GM12878 (cell line): ENCODE measurements at regions not wholly inside any gene's neighbourhood (a gene's known extent, or its start where the extent isn't known, plus 50 kb on each side); places are given as distances from the start of the nearest gene placed in this dataset.

ENCODE experiments used
- ATAC-seq: fragments of 200-7000 bp; cut with Tn5 transposase; 3 replicates; pipeline ENCODE4 v1.9.1; 2020; ENCODE audit warnings: mild to moderate bottlenecking, moderate library complexity
- BruUV-seq: library from RNA; stranded (reverse); fragments of 400-500 nt; replicated peaks from 2 replicates; lab custom pipeline; 2021; lab: Mats Ljungman, UMichigan
- CTCF ChIA-PET: fragments of 300-600 bp; sonication (Branson Sonifier 250); formaldehyde crosslinking; extraction: SDS; loops from one replicate; lab custom pipeline; 2021; ENCODE audit warnings: inconsistent platforms; lab: Yijun Ruan, JAX
- POLR2A ChIA-PET: fragments of 350-600 bp; formaldehyde crosslinking; extraction: SDS; loops from one replicate; lab custom pipeline; 2021; ENCODE audit warnings: inconsistent platforms; lab: Charles Lee
- RAD21 ChIA-PET: fragments of 300-600 bp; sonication (Branson Sonifier 250); formaldehyde crosslinking; loops from one replicate; lab custom pipeline; 2023; ENCODE audit warnings: antibody characterized with exemption; ENCODE audit not compliant: unreplicated experiment; lab: Charles Lee
- SMC1A ChIA-PET: fragments of 300-600 bp; sonication (Branson Sonifier 250); formaldehyde crosslinking; loops from one replicate; lab custom pipeline; 2023; ENCODE audit not compliant: unreplicated experiment, uncharacterized antibody; lab: Charles Lee
- DNase-seq: peaks from one replicate; pipeline ENCODE4 v3.0.0-alpha.2; 2011; ENCODE audit warnings: low read depth, low spot score
- FAIRE-seq: peaks from 3 replicates; lab custom pipeline; 2011; peaks lifted over from hg19 to GRCh38; lab: Jason Lieb, UNC
- H2AFZ ChIP-seq: 2 replicates; pipeline ENCODE4 v1.6.0; 2011; ENCODE audit warnings: low read depth, low read length, control low read depth; ENCODE audit not compliant: control insufficient read depth
- H3K27ac ChIP-seq: 2 replicates; pipeline ENCODE4 v1.5.1; 2011; ENCODE audit warnings: control low read depth; ENCODE audit not compliant: control insufficient read depth, insufficient read depth
- H3K27me3 ChIP-seq, 2 experiments: replicated peaks in 1 of 2; 2 replicates each; pipeline versions ENCODE4 v1.6.0 to v1.6.1; 2011; ENCODE audit warnings: low read length in 1 of 2; ENCODE audit not compliant: control insufficient read depth in 2 of 2, insufficient read depth in 2 of 2
- H3K36me3 ChIP-seq, 2 experiments: 2 replicates each; pipeline ENCODE4 v1.5.1; 2011; ENCODE audit warnings: low read length in 1 of 2; ENCODE audit not compliant: control insufficient read depth in 2 of 2, insufficient read depth in 2 of 2
- H3K4me1 ChIP-seq: 2 replicates; pipeline ENCODE4 v1.6.1; 2011; ENCODE audit warnings: mild to moderate bottlenecking, low read length, moderate library complexity, mixed read lengths; ENCODE audit not compliant: control insufficient read depth, insufficient read depth
- H3K4me2 ChIP-seq: 2 replicates; pipeline ENCODE4 v1.6.0; 2011; ENCODE audit warnings: control low read depth; ENCODE audit not compliant: control insufficient read depth, insufficient read depth
- H3K4me3 ChIP-seq: fragments of 200-600 bp; sonication (generic); 2 replicates; pipeline ENCODE4 v1.5.1; 2016
- H3K79me2 ChIP-seq: 2 replicates; pipeline ENCODE4 v1.6.0; 2011; ENCODE audit warnings: low read length; ENCODE audit not compliant: control insufficient read depth, insufficient read depth
- H3K9ac ChIP-seq: 2 replicates; pipeline ENCODE4 v1.8.0; 2011; ENCODE audit warnings: low read length, control low read depth, mixed read lengths; ENCODE audit not compliant: control insufficient read depth, insufficient read depth
- H3K9me3 ChIP-seq: replicated peaks from 3 replicates; pipeline ENCODE4 v1.5.1; 2011; ENCODE audit warnings: mild to moderate bottlenecking, low read length; ENCODE audit not compliant: control insufficient read depth, insufficient read depth
- H4K20me1 ChIP-seq: 2 replicates; pipeline ENCODE4 v1.6.0; 2011; ENCODE audit not compliant: control insufficient read depth, insufficient read depth
- HCFC1 ChIP-seq: fragments of 150-350 bp; IDR thresholded peaks from 2 replicates; pipeline ENCODE4 v1.6.1; 2014; ENCODE audit warnings: low read length
- JUNB ChIP-seq: IDR thresholded peaks from 2 replicates; pipeline ENCODE4 v1.6.1; 2016; ENCODE audit warnings: antibody characterized with exemption, mild to moderate bottlenecking
- KDM1A ChIP-seq: fragments of 200-600 bp; sonication (generic); IDR thresholded peaks from 2 replicates; pipeline ENCODE4 v1.6.1; 2016; ENCODE audit warnings: borderline replicate concordance
- MYC ChIP-seq: IDR thresholded peaks from 2 replicates; pipeline ENCODE4 v1.6.1; 2011; ENCODE audit warnings: mild to moderate bottlenecking, low read length, moderate library complexity, inconsistent platforms; ENCODE audit not compliant: insufficient read depth, insufficient replicate concordance, insufficient read length, severe bottlenecking
- NFIC ChIP-seq: IDR thresholded peaks from 2 replicates; pipeline ENCODE4 v1.6.1; 2012; ENCODE audit warnings: low read depth, mild to moderate bottlenecking, inconsistent platforms, low read length, moderate library complexity
- SIX5 ChIP-seq: IDR thresholded peaks from 2 replicates; pipeline ENCODE4 v1.6.1; 2011; ENCODE audit warnings: mild to moderate bottlenecking, low read depth, low read length, moderate library complexity; ENCODE audit not compliant: severe bottlenecking
- SRF ChIP-seq, 2 experiments: IDR thresholded peaks; 2 replicates each; pipeline ENCODE4 v1.6.1; 2011; ENCODE audit warnings: low read depth in 2 of 2, low read length in 2 of 2, mild to moderate bottlenecking in 1 of 2, moderate library complexity in 1 of 2
- STAT1 ChIP-seq: fragments of 450-650 bp; conservative IDR thresholded peaks from 2 replicates; pipeline ENCODE4 v1.6.1; 2014; ENCODE audit warnings: antibody characterized with exemption, mild to moderate bottlenecking
- TARDBP ChIP-seq: IDR thresholded peaks from 2 replicates; pipeline ENCODE4 v1.6.1; 2016; ENCODE audit warnings: borderline replicate concordance
- ZNF217 ChIP-seq: fragments of 450-650 bp; IDR thresholded peaks from 2 replicates; pipeline ENCODE4 v1.6.1; 2017; ENCODE audit warnings: antibody characterized with exemption, mild to moderate bottlenecking
- WGBS: methylation state at CpG from one replicate; pipeline ENCODE4 v1.1.6; 2016; ENCODE audit warnings: low lambda C conversion rate; ENCODE audit not compliant: insufficient replicate concordance, insufficient coverage; ENCODE audit errors: missing lambda C conversion rate; 5-methylcytosine and 5-hydroxymethylcytosine counted together
- in situ Hi-C: fragments of 300-500 bp; cut with MboI; formaldehyde crosslinking; loops from 9 replicates; pipeline ENCODE4 v1.14.3; 2018; ENCODE audit warnings: mixed read lengths
- intact Hi-C: fragments of 100-400 bp; cut with micrococcal nuclease; formaldehyde crosslinking; loops from one replicate; pipeline ENCODE4 v1.14.2; 2022; ENCODE audit not compliant: unreplicated experiment
- TF ChIP-seq, protein P1 (sequence below): fragments of 150-350 bp; IDR thresholded peaks from 2 replicates; pipeline ENCODE4 v1.6.1; 2014; ENCODE audit warnings: mild to moderate bottlenecking, low read depth, low read length

DNA sequence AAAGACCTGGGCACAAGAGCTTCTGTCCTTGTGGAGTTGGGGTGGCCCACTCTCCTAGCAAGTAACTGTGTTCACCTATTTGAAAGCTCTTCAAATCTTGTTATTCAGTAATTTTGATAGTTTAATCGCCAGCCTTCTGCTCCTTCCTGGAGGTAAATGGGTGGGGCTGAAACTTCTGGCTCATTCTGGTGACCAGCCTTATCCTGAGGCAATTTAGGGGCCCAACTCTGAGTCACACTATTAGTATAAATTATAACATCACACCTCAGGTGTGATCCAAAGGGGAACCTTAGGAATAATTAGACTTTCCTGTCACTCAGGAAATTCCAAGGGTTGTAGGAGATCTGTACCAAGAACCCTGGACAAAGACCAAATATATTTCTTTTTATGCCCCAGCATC lies 255.8 kb upstream of the RGPD4 start:
- ATAC-seq (no peak), FAIRE-seq (no peak), DNase-seq (no peak)
- WGBS = 5% methylated on average over 1 of the region's 1 CpG
- ChIA-PET SMC1A (no interaction called here), CTCF (no interaction called here), POLR2A (no interaction called here), RAD21 (no interaction called here)
- Histone ChIP-seq H3K4me2 (no peak overlapping the region), H4K20me1 (no peaks in the 10 kb centered on the region), H3K79me2 (no peaks in the 10 kb centered on the region), H3K9me3 (no peaks in the 10 kb centered on the region), H3K4me1 (no peaks in the 10 kb centered on the region), H3K27ac (no peak overlapping the region), H3K4me3 (no peak overlapping the region), H2AFZ (no peak overlapping the region), H3K36me3 (no peaks in the 10 kb centered on the region), H3K9ac (no peak overlapping the region), H3K27me3 (no peaks in the 10 kb centered on the region)
- no TSS peak for BruUV-seq
- intact Hi-C loops (loop anchor here (10.0 kb wide), 1 partner anchor 614 kb away; no protein-coding TSS in a partner anchor), in situ Hi-C loops (no loop called here)
- no peak for TF ChIP-seq TARDBP
- TF ChIP-seq KDM1A = no peak
- TF ChIP-seq SIX5 = no peak
- no peak for TF ChIP-seq ZNF217
- TF ChIP-seq, protein P1, sequence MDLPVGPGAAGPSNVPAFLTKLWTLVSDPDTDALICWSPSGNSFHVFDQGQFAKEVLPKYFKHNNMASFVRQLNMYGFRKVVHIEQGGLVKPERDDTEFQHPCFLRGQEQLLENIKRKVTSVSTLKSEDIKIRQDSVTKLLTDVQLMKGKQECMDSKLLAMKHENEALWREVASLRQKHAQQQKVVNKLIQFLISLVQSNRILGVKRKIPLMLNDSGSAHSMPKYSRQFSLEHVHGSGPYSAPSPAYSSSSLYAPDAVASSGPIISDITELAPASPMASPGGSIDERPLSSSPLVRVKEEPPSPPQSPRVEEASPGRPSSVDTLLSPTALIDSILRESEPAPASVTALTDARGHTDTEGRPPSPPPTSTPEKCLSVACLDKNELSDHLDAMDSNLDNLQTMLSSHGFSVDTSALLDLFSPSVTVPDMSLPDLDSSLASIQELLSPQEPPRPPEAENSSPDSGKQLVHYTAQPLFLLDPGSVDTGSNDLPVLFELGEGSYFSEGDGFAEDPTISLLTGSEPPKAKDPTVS = no peak
- no peak for TF ChIP-seq SRF (IDR thresholded peaks at IDR 0.05; ENCODE audit: low read depth in 2 of 2, low read length in 2 of 2)
- TF ChIP-seq STAT1 = no peak
- TF ChIP-seq JUNB = no peak
- TF ChIP-seq MYC = no peak
- no peak for TF ChIP-seq HCFC1
- no peak for TF ChIP-seq NFIC
